HG03342 (cell line): ENCODE measurements at regions not wholly inside any gene's neighbourhood (a gene's known extent, or its start where the extent isn't known, plus 50 kb on each side); places are given as distances from the start of the nearest gene placed in this dataset.

Source experiments
- ATAC-seq: cut with Tn5 transposase; IDR thresholded peaks from one replicate; pipeline ENCODE4 v1.9.1; 2021; ENCODE audit warnings: mild to moderate bottlenecking, moderate library complexity; ENCODE audit not compliant: unreplicated experiment

- no peak for ATAC-seq
Observed at GRCh38 chr4:82038936-82039335, 334.9 kb downstream of the HNRNPD start.

GRCh38 chr4:82036181-82036580 is 337.6 kb downstream of the HNRNPD start:
- ATAC-seq = no peak

- no peak for ATAC-seq
Observed at GRCh38 chr4:82034878-82035277, 338.9 kb downstream of the HNRNPD start.

GRCh38 chr4:82033862-82034261 is 339.9 kb downstream of the HNRNPD start:
- ATAC-seq = no peak

- ATAC-seq = no peak
Observed at GRCh38 chr4:82031376-82031927, 342.3 kb downstream of the HNRNPD start.

- ATAC-seq = no peak
Observed at GRCh38 chr4:82017680-82018079, 356.1 kb downstream of the HNRNPD start.

GRCh38 chr4:82005158-82005557 is 368.6 kb downstream of the HNRNPD start:
- ATAC-seq = no peak

GRCh38 chr4:81997313-81997712 is 376.5 kb downstream of the HNRNPD start:
- no peak for ATAC-seq

GRCh38 chr4:81990898-81991297 is 382.9 kb downstream of the HNRNPD start:
- no peak for ATAC-seq

- no peak for ATAC-seq
Observed at GRCh38 chr4:81990211-81990610, 383.6 kb downstream of the HNRNPD start.

- no peak for ATAC-seq
Observed at GRCh38 chr4:81989202-81989601, 384.6 kb downstream of the HNRNPD start.

- ATAC-seq = no peak
Observed at GRCh38 chr4:81988178-81988577, 385.6 kb downstream of the HNRNPD start.

GRCh38 chr4:81984746-81985145 is 389.0 kb downstream of the HNRNPD start:
- ATAC-seq = no peak

GRCh38 chr4:81982846-81983540 is 390.8 kb downstream of the HNRNPD start:
- no peak for ATAC-seq

- ATAC-seq = no peak
Observed at GRCh38 chr4:81981218-81981617, 392.6 kb downstream of the HNRNPD start.

- no peak for ATAC-seq
Observed at GRCh38 chr4:81974523-81974922, 399.3 kb downstream of the HNRNPD start.

- ATAC-seq = no peak
Observed at GRCh38 chr4:81971637-81972381, 402.0 kb downstream of the HNRNPD start.

GRCh38 chr4:81971061-81971460 is 402.7 kb downstream of the HNRNPD start:
- no peak for ATAC-seq

- ATAC-seq = no peak
Observed at GRCh38 chr4:81970454-81970853, 403.3 kb downstream of the HNRNPD start.

- ATAC-seq = no peak
Observed at GRCh38 chr4:81966676-81967075, 407.1 kb downstream of the HNRNPD start.

- no peak for ATAC-seq
Observed at GRCh38 chr4:81965911-81966310, 407.9 kb downstream of the HNRNPD start.

GRCh38 chr4:81965454-81965853 is 408.3 kb downstream of the HNRNPD start:
- no peak for ATAC-seq
